HepG2 (cell line): ENCODE measurements at regions not wholly inside any gene's neighbourhood (a gene's known extent, or its start where the extent isn't known, plus 50 kb on each side); places are given as distances from the start of the nearest gene placed in this dataset.

Source experiments
- ATAC-seq: fragments of 200-7000 bp; cut with Tn5 transposase; 3 replicates; pipeline ENCODE4 v1.9.1; 2020; ENCODE audit warnings: mild to moderate bottlenecking, moderate library complexity
- BruUV-seq: library from RNA; stranded (reverse); fragments of 400-500 nt; replicated peaks from 2 replicates; lab custom pipeline; 2021; lab: Mats Ljungman, UMichigan
- CTCF ChIA-PET: fragments of 300-600 bp; formaldehyde crosslinking; extraction: SDS; loops from one replicate; lab custom pipeline; 2021; ENCODE audit warnings: low total read pairs, inconsistent platforms, low intra/inter-chr PET ratio; lab: Yijun Ruan, JAX
- POLR2A ChIA-PET: fragments of 350-600 bp; sonication (Branson Sonifier 250); formaldehyde crosslinking; loops from one replicate; lab custom pipeline; 2020; ENCODE audit warnings: antibody characterized with exemption, inconsistent platforms; lab: Yijun Ruan, JAX
- DNase-seq: peaks from one replicate; pipeline ENCODE4 v3.0.0-alpha.2; 2015; ENCODE audit warnings: low spot score
- FAIRE-seq: peaks from 3 replicates; lab custom pipeline; 2011; peaks lifted over from hg19 to GRCh38; lab: Jason Lieb, UNC
- H2AFZ ChIP-seq: one replicate; pipeline ENCODE4 v1.6.1; 2011; ENCODE audit warnings: low read length, inconsistent platforms
- H3K27ac ChIP-seq: fragments of 300-600 bp; 3 replicates; pipeline ENCODE4 v1.8.0; 2011; ENCODE audit warnings: mixed run types, mild to moderate bottlenecking, mixed read lengths, low read length, inconsistent platforms; ENCODE audit not compliant: insufficient read depth; ENCODE audit errors: extremely low read length
- H3K27me3 ChIP-seq, 2 experiments: fragments of 200-600 bp in 1 of 2; 2 replicates in 1 of 2; 3 replicates in 1 of 2; pipeline versions ENCODE4 v1.6.0 to v1.8.0; 2011; ENCODE audit warnings: low read length in 2 of 2, mild to moderate bottlenecking in 2 of 2, moderate library complexity in 2 of 2, inconsistent platforms in 1 of 2; ENCODE audit not compliant: insufficient read depth in 2 of 2, control insufficient read depth in 1 of 2
- H3K36me3 ChIP-seq, 2 experiments: fragments of 200-600 bp in 1 of 2; replicated peaks in 1 of 2; 2 replicates in 1 of 2; 3 replicates in 1 of 2; pipeline versions ENCODE4 v1.5.1 to v1.8.0; 2011; ENCODE audit warnings: low read length in 2 of 2, inconsistent platforms in 1 of 2; ENCODE audit not compliant: insufficient read depth in 2 of 2, control insufficient read depth in 1 of 2
- H3K4me1 ChIP-seq: 2 replicates; pipeline ENCODE4 v1.5.1; 2012; ENCODE audit warnings: low read length, inconsistent platforms; ENCODE audit not compliant: insufficient read depth
- H3K4me2 ChIP-seq: 2 replicates; pipeline ENCODE4 v1.6.0; 2011; ENCODE audit warnings: low read depth, low read length, inconsistent platforms
- H3K4me3 ChIP-seq, 3 experiments: fragments of 200-600 bp in 1 of 3; sonication (generic), shearing (Covaris generic) in 1 of 3; replicated peaks in 1 of 3; 2 replicates each; pipeline ENCODE4 v1.5.1; 2011 to 2016; ENCODE audit warnings: low read length in 3 of 3, inconsistent platforms in 2 of 3, low read depth in 2 of 3, mild to moderate bottlenecking in 2 of 3, control low read depth in 1 of 3, mixed read lengths in 1 of 3; ENCODE audit not compliant: insufficient read depth in 1 of 3
- H3K79me2 ChIP-seq: one replicate; pipeline ENCODE4 v1.6.1; 2011; ENCODE audit warnings: low read length, inconsistent platforms; ENCODE audit not compliant: insufficient read depth
- H3K9ac ChIP-seq: 2 replicates; pipeline ENCODE4 v1.6.0; 2011; ENCODE audit warnings: mild to moderate bottlenecking, low read depth, low read length, inconsistent platforms; ENCODE audit not compliant: insufficient read depth
- H3K9me3 ChIP-seq: 2 replicates; pipeline ENCODE4 v1.5.1; 2012; ENCODE audit warnings: mild to moderate bottlenecking, low read length
- H4K20me1 ChIP-seq: 2 replicates; pipeline ENCODE4 v1.6.0; 2011; ENCODE audit warnings: inconsistent platforms, mild to moderate bottlenecking, low read length, moderate library complexity; ENCODE audit not compliant: insufficient read depth
- FOXJ3 ChIP-seq: sonication (generic); formaldehyde crosslinking; IDR thresholded peaks from 2 replicates; pipeline ENCODE4 v1.4.0; 2020; ENCODE audit warnings: missing genetic modification reagents, mild to moderate bottlenecking, borderline replicate concordance
- FOXK1 ChIP-seq: sonication (generic); formaldehyde crosslinking; IDR thresholded peaks from 2 replicates; pipeline ENCODE4 v1.4.0; 2020; ENCODE audit warnings: low read depth, missing genetic modification reagents, borderline replicate concordance
- GMEB2 ChIP-seq: IDR thresholded peaks from 2 replicates; pipeline ENCODE4 v1.6.1; 2016; ENCODE audit warnings: missing biosample characterization, missing genetic modification reagents, low read depth
- POGZ ChIP-seq: sonication (generic); formaldehyde crosslinking; IDR thresholded peaks from 2 replicates; pipeline ENCODE4 v1.4.0; 2020; ENCODE audit warnings: mild to moderate bottlenecking, missing genetic modification reagents
- SATB2 ChIP-seq: sonication (generic); formaldehyde crosslinking; IDR thresholded peaks from 2 replicates; pipeline ENCODE4 v1.5.0; 2020; ENCODE audit warnings: missing genetic modification reagents
- ZBTB44 ChIP-seq: sonication (generic); formaldehyde crosslinking; IDR thresholded peaks from 2 replicates; pipeline ENCODE4 v1.4.0; 2020; ENCODE audit warnings: missing genetic modification reagents
- ZNF234 ChIP-seq: sonication (generic); formaldehyde crosslinking; conservative IDR thresholded peaks from 2 replicates; pipeline ENCODE4 v1.5.1; 2020; ENCODE audit warnings: mild to moderate bottlenecking, missing genetic modification reagents
- ZNF484 ChIP-seq: sonication (generic); formaldehyde crosslinking; IDR thresholded peaks from 2 replicates; pipeline ENCODE4 v1.5.1; 2020; ENCODE audit warnings: mild to moderate bottlenecking, low read depth, missing genetic modification reagents, borderline replicate concordance
- ZNF652 ChIP-seq: IDR thresholded peaks from 2 replicates; pipeline ENCODE4 v1.6.1; 2016; ENCODE audit warnings: low read depth, borderline replicate concordance
- ZNF780A ChIP-seq: sonication (generic); formaldehyde crosslinking; IDR thresholded peaks from 2 replicates; pipeline ENCODE4 v1.8.0; 2022; ENCODE audit warnings: mild to moderate bottlenecking, missing genetic modification reagents, moderate library complexity
- ZNF839 ChIP-seq: sonication (generic); formaldehyde crosslinking; IDR thresholded peaks from 2 replicates; pipeline ENCODE4 v1.4.0; 2020; ENCODE audit warnings: missing genetic modification reagents, mild to moderate bottlenecking, borderline replicate concordance
- WGBS: methylation state at CpG from one replicate; pipeline ENCODE4 v1.1.6; 2017; ENCODE audit warnings: low lambda C conversion rate; 5-methylcytosine and 5-hydroxymethylcytosine counted together
- in situ Hi-C: cut with HindIII; loops from 2 replicates; pipeline ENCODE4 v1.10.0; 2017; ENCODE audit warnings: low pct_unique_long_range_greater_than_20kb; ENCODE audit not compliant: extremely low pct_ligation_motif_present
- intact Hi-C: fragments of 100-400 bp; cut with micrococcal nuclease; formaldehyde crosslinking; loops from one replicate; pipeline ENCODE4 v1.10.0; 2022; ENCODE audit not compliant: unreplicated experiment

- TF ChIP-seq ZBTB44 (CRISPR knock-in tag) (no peak), ZNF652 (CRISPR knock-in tag) (no peak), ZNF839 (no peak)
Observed at GRCh38 chr2:163802284-163802683, 66.5 kb upstream of the FIGN start (continued).

GRCh38 chr2:163801486-163801885 is 65.7 kb upstream of the FIGN start:
- Histone ChIP-seq H3K4me2 (no peak overlapping the region), H3K4me1 (no peaks in the 10 kb centered on the region), H2AFZ (no peak overlapping the region), H3K9ac (no peak overlapping the region), H3K27ac (no peak overlapping the region), H3K9me3 (no peaks in the 10 kb centered on the region), H4K20me1 (no peaks in the 10 kb centered on the region), H3K27me3 (no peaks in the 10 kb centered on the region), H3K79me2 (no peaks in the 10 kb centered on the region), H3K36me3 (no peaks in the 10 kb centered on the region), H3K4me3 (no peak overlapping the region)
- DNase-seq, result no peak
- no TSS peak for BruUV-seq
- ChIA-PET CTCF (no interaction called here), POLR2A (no interaction called here)
- no peak for ATAC-seq
- no peak for FAIRE-seq
- TF ChIP-seq FOXJ3 (CRISPR knock-in tag), result no peak
- TF ChIP-seq SATB2, result no peak
- TF ChIP-seq ZNF780A (CRISPR knock-in tag), result no peak
- TF ChIP-seq FOXK1 (CRISPR knock-in tag), result no peak
- TF ChIP-seq ZNF484, result no peak
- TF ChIP-seq GMEB2 (CRISPR knock-in tag), result no peak
- TF ChIP-seq POGZ (CRISPR knock-in tag), result no peak
- no peak for TF ChIP-seq ZNF234 (CRISPR knock-in tag)
- 45% methylated on average over 2 of the region's 2 CpGs for WGBS
- in situ Hi-C loops (no loop called here), intact Hi-C loops (no loop called here)
